B cell (primary cell): ENCODE measurements at regions not wholly inside any gene's neighbourhood (a gene's known extent, or its start where the extent isn't known, plus 50 kb on each side); places are given as distances from the start of the nearest gene placed in this dataset.

ENCODE experiments used
- ATAC-seq: fragments of 200-7000 bp; cut with Tn5 transposase; one replicate; pipeline ENCODE4 v1.10.0; 2021; ENCODE audit warnings: low read depth, mild to moderate bottlenecking, moderate number of reproducible peaks, moderate library complexity
- CTCF ChIA-PET: fragments of 350-600 bp; sonication (Branson Sonifier 250); formaldehyde crosslinking; loops from one replicate; lab custom pipeline; 2021; ENCODE audit warnings: antibody characterized with exemption, inconsistent platforms; lab: Charles Lee
- POLR2A ChIA-PET: fragments of 350-600 bp; sonication (Branson Sonifier 250); formaldehyde crosslinking; loops from one replicate; lab custom pipeline; 2021; ENCODE audit warnings: antibody characterized with exemption; lab: Charles Lee
- DNase-seq: peaks from one replicate; pipeline ENCODE4 v3.0.0; 2013
- H2AFZ ChIP-seq: 2 replicates; pipeline ENCODE4 v1.6.1; 2012; ENCODE audit warnings: mild to moderate bottlenecking, low read depth, low read length; ENCODE audit not compliant: insufficient read depth, poor library complexity, severe bottlenecking
- H3K27ac ChIP-seq, 2 donors: 1 replicate in 1 of 2; 2 replicates in 1 of 2; pipeline ENCODE4 v1.5.1; 2012 to 2013; ENCODE audit warnings: low read length in 2 of 2, mild to moderate bottlenecking in 2 of 2, moderate library complexity in 1 of 2
- H3K27me3 ChIP-seq, 4 experiments: fragments of 200-600 bp in 1 of 4; sonication (generic) in 1 of 4; replicated peaks in 1 of 4; 1 replicate in 2 of 4; 2 replicates in 2 of 4; pipeline versions ENCODE4 v1.6.1 to v1.7.0; 2013 to 2016; ENCODE audit warnings: low read length in 3 of 4, mild to moderate bottlenecking in 2 of 4, mixed read lengths in 1 of 4, moderate library complexity in 1 of 4; ENCODE audit not compliant: insufficient read depth in 4 of 4, control insufficient read depth in 3 of 4; ENCODE audit errors: control extremely low read depth in 1 of 4
- H3K36me3 ChIP-seq, 2 experiments: replicated peaks in 1 of 2; 1 replicate in 1 of 2; 2 replicates in 1 of 2; pipeline versions ENCODE4 v1.6.1 to v1.7.1; 2013; ENCODE audit warnings: low read length in 1 of 2; ENCODE audit not compliant: insufficient read depth in 2 of 2, control insufficient read depth in 1 of 2; ENCODE audit errors: control extremely low read depth in 1 of 2, extremely low read depth in 1 of 2
- H3K4me1 ChIP-seq, 2 donors: fragments of 200-600 bp in 1 of 2; sonication (generic) in 1 of 2; 1 replicate in 1 of 2; 2 replicates in 1 of 2; pipeline versions ENCODE4 v1.5.1 to v1.6.1; 2013 to 2017; ENCODE audit warnings: low read length in 2 of 2; ENCODE audit not compliant: control insufficient read depth in 2 of 2, insufficient read depth in 2 of 2
- H3K4me2 ChIP-seq: replicated peaks from 2 replicates; pipeline ENCODE3; 2012; ENCODE audit warnings: mild to moderate bottlenecking, low read depth, low read length; ENCODE audit not compliant: poor library complexity, severe bottlenecking
- H3K4me3 ChIP-seq, 5 experiments: fragments of 200-600 bp in 1 of 5; sonication (generic) in 1 of 5; 1 replicate in 3 of 5; 2 replicates in 2 of 5; pipeline versions ENCODE4 v1.5.1 to v1.7.0; 2011 to 2016; ENCODE audit warnings: low read length in 4 of 5, mild to moderate bottlenecking in 4 of 5, low read depth in 2 of 5, control low read depth in 1 of 5, moderate library complexity in 1 of 5; ENCODE audit not compliant: insufficient read depth in 1 of 5; ENCODE audit errors: control extremely low read depth in 1 of 5, extremely low read depth in 1 of 5
- H3K79me2 ChIP-seq: fragments of 200-600 bp; sonication (generic); one replicate; pipeline ENCODE4 v1.6.0; 2016; ENCODE audit warnings: low read length; ENCODE audit not compliant: control insufficient read depth, insufficient read depth
- H3K9ac ChIP-seq: fragments of 200-600 bp; sonication (generic); 2 replicates; pipeline ENCODE4 v1.6.1; 2017; ENCODE audit warnings: mild to moderate bottlenecking, low read length, moderate library complexity
- H3K9me3 ChIP-seq, 3 donors: one replicate each; pipeline versions ENCODE4 v1.6.1 to v1.7.1; 2013; ENCODE audit warnings: low read length in 2 of 3; ENCODE audit not compliant: control insufficient read depth in 2 of 3, insufficient read depth in 1 of 3; ENCODE audit errors: control extremely low read depth in 1 of 3
- H4K20me1 ChIP-seq: 2 replicates; pipeline ENCODE4 v1.6.0; 2012; ENCODE audit warnings: mild to moderate bottlenecking, low read length; ENCODE audit not compliant: insufficient read depth, control insufficient read depth, poor library complexity, severe bottlenecking
- H3K27ac Mint-ChIP-seq: one replicate; pipeline ENCODE4 v1.8.0; 2021; ENCODE audit warnings: mixed read lengths
- H3K27me3 Mint-ChIP-seq: one replicate; pipeline ENCODE4 v1.8.0; 2021; ENCODE audit warnings: mixed read lengths
- H3K4me1 Mint-ChIP-seq: one replicate; pipeline ENCODE4 v1.8.0; 2021; ENCODE audit warnings: mixed read lengths
- H3K4me3 Mint-ChIP-seq: one replicate; pipeline ENCODE4 v1.8.0; 2021; ENCODE audit warnings: mixed read lengths
- H3K9me3 Mint-ChIP-seq: one replicate; pipeline ENCODE4 v1.8.0; 2022; ENCODE audit warnings: mixed read lengths; ENCODE audit not compliant: insufficient read depth
- EZH2 ChIP-seq: IDR thresholded peaks from 2 replicates; pipeline ENCODE4 v1.6.1; 2012; ENCODE audit warnings: borderline replicate concordance, low read depth, mild to moderate bottlenecking, moderate library complexity, low read length; ENCODE audit not compliant: insufficient read depth, poor library complexity, severe bottlenecking
- WGBS: methylation state at CpG from one replicate; pipeline ENCODE4 v1.1.5; 2013; ENCODE audit warnings: missing lambda C conversion rate; ENCODE audit not compliant: insufficient coverage; 5-methylcytosine and 5-hydroxymethylcytosine counted together
- intact Hi-C: fragments of 100-400 bp; cut with micrococcal nuclease; formaldehyde crosslinking; loops from one replicate; pipeline ENCODE4 v1.10.0; 2022
- TF ChIP-seq, protein P1 (sequence below): fragments of 200-600 bp; IDR thresholded peaks from one replicate; pipeline ENCODE4 v1.8.0; 2022; ENCODE audit warnings: antibody characterized with exemption, mild to moderate bottlenecking

DNA sequence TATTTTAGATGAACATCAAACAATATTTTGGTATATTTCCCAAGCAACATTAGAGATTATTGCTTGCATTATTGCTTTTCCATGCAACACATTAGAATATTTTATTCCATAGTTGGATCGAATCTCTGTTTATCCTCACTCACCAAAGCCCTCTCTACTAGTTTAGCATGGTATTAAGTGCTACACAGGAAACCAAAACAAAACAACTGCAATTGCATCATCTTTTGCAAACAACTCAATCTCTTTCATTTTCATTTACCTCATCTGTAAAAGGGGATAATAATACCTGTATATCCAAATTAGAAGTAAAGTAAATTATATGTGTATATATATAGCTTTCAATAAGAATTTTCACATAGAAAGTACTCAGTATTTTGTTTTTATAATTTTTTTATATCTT is 147.8 kb upstream of the PCDH9 start:
- H2AFZ ChIP-seq = no peak overlapping the region
- no peak for DNase-seq
- H3K4me1 ChIP-seq = no peaks in the 10 kb centered on the region
- H3K4me3 Mint-ChIP-seq = no peak overlapping the region
- WGBS = no CpG with 5 or more reads among the region's 1 CpG
- no peak overlapping the region for H3K27ac Mint-ChIP-seq
- no peaks in the 10 kb centered on the region for H3K4me1 Mint-ChIP-seq
- no peaks in the 10 kb centered on the region for H3K9me3 Mint-ChIP-seq
- no peak overlapping the region for H3K27ac ChIP-seq
- TF ChIP-seq, protein P1, sequence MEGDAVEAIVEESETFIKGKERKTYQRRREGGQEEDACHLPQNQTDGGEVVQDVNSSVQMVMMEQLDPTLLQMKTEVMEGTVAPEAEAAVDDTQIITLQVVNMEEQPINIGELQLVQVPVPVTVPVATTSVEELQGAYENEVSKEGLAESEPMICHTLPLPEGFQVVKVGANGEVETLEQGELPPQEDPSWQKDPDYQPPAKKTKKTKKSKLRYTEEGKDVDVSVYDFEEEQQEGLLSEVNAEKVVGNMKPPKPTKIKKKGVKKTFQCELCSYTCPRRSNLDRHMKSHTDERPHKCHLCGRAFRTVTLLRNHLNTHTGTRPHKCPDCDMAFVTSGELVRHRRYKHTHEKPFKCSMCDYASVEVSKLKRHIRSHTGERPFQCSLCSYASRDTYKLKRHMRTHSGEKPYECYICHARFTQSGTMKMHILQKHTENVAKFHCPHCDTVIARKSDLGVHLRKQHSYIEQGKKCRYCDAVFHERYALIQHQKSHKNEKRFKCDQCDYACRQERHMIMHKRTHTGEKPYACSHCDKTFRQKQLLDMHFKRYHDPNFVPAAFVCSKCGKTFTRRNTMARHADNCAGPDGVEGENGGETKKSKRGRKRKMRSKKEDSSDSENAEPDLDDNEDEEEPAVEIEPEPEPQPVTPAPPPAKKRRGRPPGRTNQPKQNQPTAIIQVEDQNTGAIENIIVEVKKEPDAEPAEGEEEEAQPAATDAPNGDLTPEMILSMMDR = no peak
- TF ChIP-seq EZH2 = no peak
- H3K79me2 ChIP-seq = no peaks in the 10 kb centered on the region
- no peak for ATAC-seq
- ChIA-PET CTCF (no interaction called here), POLR2A (no interaction called here)
- no peaks in the 10 kb centered on the region for H4K20me1 ChIP-seq
- H3K27me3 Mint-ChIP-seq = no peaks in the 10 kb centered on the region
- H3K9ac ChIP-seq = no peak overlapping the region
- H3K27me3 ChIP-seq = no peaks in the 10 kb centered on the region
- H3K4me3 ChIP-seq = no peak overlapping the region
- H3K4me2 ChIP-seq = no peak overlapping the region
- intact Hi-C loops = no loop called here
- no peaks in the 10 kb centered on the region for H3K36me3 ChIP-seq
- no peaks in the 10 kb centered on the region for H3K9me3 ChIP-seq

DNA sequence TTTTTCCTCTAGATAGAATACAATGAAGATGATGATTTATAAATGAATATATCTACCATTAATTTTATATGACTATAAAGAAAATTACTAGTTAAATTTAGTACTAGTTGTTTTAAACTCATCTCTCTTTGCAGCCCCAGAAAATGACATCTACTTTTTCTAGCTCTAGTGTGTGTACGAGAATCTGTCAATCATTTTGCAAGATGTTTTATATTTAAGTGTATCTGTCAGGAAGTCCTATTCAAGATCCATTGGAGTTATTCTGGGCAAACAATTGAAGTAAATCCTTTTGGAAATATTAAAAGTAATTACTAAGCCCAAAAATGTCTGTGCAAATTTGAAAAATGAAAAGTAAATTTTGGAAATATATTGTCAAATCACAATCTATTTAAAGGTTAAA is 144.3 kb upstream of the PCDH9 start:
- no peaks in the 10 kb centered on the region for H3K4me1 Mint-ChIP-seq

More for the DNA sequence above, 144.3 kb upstream of the PCDH9 start:
- H4K20me1 ChIP-seq = no peaks in the 10 kb centered on the region
- H3K4me3 Mint-ChIP-seq = no peak overlapping the region
- intact Hi-C loops = no loop called here
- H3K27ac ChIP-seq = no peak overlapping the region
- no peak overlapping the region for H3K27ac Mint-ChIP-seq
- H3K9ac ChIP-seq = no peak overlapping the region
- no peak overlapping the region for H3K4me3 ChIP-seq
- no peak for DNase-seq
- H3K27me3 Mint-ChIP-seq = no peaks in the 10 kb centered on the region
- no peaks in the 10 kb centered on the region for H3K4me1 ChIP-seq
- H3K36me3 ChIP-seq = no peaks in the 10 kb centered on the region
- H3K9me3 Mint-ChIP-seq = no peaks in the 10 kb centered on the region
- CTCF ChIA-PET = no interaction called here
- H3K4me2 ChIP-seq = no peak overlapping the region
- no peak for TF ChIP-seq EZH2
- TF ChIP-seq, protein P1 = no peak
- no peak overlapping the region for H2AFZ ChIP-seq
- no peaks in the 10 kb centered on the region for H3K27me3 ChIP-seq
- no peak for ATAC-seq
- POLR2A ChIA-PET = no interaction called here
- no peaks in the 10 kb centered on the region for H3K9me3 ChIP-seq
- no peaks in the 10 kb centered on the region for H3K79me2 ChIP-seq
- no CpG with 5 or more reads among the region's 1 CpG for WGBS
